Cardiac muscle cell (in vitro differentiated cells and primary cell): ENCODE measurements at regions not wholly inside any gene's neighbourhood (a gene's known extent, or its start where the extent isn't known, plus 50 kb on each side); places are given as distances from the start of the nearest gene placed in this dataset.

Experiments
- DNase-seq, 2 donors: peaks; one replicate each; pipeline versions ENCODE4 v3.0.0 to v3.0.0-alpha.2; 2010 to 2017; ENCODE audit warnings: low read depth in 1 of 2, low spot score in 1 of 2
- H3K27ac ChIP-seq: fragments of 200-600 bp; sonication (generic); 2 replicates; pipeline ENCODE4 v1.5.1; 2016
- H3K27me3 ChIP-seq: fragments of 200-600 bp; sonication (generic); 2 replicates; pipeline ENCODE4 v1.6.0; 2016; ENCODE audit warnings: control low read depth
- H3K36me3 ChIP-seq: fragments of 200-600 bp; sonication (generic); 2 replicates; pipeline ENCODE4 v1.5.1; 2016; ENCODE audit warnings: control low read depth
- H3K4me1 ChIP-seq: fragments of 200-600 bp; sonication (generic); 2 replicates; pipeline ENCODE4 v1.8.1; 2017; ENCODE audit warnings: low read depth, mild to moderate bottlenecking, mixed run types
- H3K4me3 ChIP-seq: fragments of 200-600 bp; sonication (generic); 2 replicates; pipeline ENCODE4 v1.5.1; 2016; ENCODE audit warnings: mild to moderate bottlenecking
- H3K9me3 ChIP-seq: fragments of 200-600 bp; sonication (generic); 2 replicates; pipeline ENCODE4 v1.5.1; 2017; ENCODE audit warnings: low read depth, mild to moderate bottlenecking, control low read depth
- TF ChIP-seq, protein P1 (sequence below): IDR thresholded peaks from 2 replicates; pipeline ENCODE4 v1.5.1; 2012; ENCODE audit warnings: low read depth, mild to moderate bottlenecking, low read length

DNA sequence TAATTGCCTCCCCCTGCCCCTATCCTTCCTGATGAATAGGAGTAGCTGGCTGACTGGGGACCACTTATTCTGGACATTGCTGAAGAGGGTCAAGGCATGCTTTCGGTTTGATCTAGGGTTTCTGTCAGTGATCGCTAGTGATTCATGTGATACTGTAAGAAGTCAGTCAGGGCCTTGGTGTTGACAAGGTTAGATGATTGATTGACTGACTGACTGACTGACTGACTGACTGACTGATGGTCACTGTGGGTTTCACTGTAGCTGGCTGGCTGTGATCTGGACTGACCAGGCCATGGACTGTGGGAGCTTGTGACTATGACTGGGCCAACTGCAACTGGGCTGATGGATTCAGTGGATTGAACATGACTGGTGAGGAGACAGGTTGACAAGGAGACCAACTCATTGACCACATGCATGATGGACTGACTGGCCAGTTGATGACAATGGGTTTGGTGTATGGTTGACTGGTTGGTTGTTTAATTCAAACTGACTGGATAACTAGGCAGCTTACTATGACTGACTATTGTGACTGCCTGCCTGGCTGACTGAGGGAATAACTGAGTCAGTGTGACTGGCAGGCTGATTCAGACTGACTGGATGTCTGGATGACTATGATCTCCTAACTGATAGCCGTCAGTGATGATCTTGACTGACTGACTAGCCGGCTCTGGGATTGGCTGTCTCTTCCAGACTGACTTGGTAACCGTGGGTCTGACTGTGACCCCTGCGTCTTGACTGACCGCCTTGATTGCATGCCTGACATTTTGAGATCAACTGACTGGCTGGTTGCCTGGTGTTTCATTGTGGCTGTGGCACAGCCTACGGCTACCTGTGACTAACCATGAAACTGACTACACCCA is 509.9 kb downstream of the SHQ1 start:
- Histone ChIP-seq H3K36me3 (no peaks in the 10 kb centered on the region), H3K9me3 (no peaks in the 10 kb centered on the region), H3K27me3 (no peaks in the 10 kb centered on the region), H3K4me3 (no peak overlapping the region), H3K4me1 (peaks cover 22% of the 10 kb centered on the region), H3K27ac (no peak overlapping the region)
- DNase-seq: no peak
- TF ChIP-seq, protein P1, sequence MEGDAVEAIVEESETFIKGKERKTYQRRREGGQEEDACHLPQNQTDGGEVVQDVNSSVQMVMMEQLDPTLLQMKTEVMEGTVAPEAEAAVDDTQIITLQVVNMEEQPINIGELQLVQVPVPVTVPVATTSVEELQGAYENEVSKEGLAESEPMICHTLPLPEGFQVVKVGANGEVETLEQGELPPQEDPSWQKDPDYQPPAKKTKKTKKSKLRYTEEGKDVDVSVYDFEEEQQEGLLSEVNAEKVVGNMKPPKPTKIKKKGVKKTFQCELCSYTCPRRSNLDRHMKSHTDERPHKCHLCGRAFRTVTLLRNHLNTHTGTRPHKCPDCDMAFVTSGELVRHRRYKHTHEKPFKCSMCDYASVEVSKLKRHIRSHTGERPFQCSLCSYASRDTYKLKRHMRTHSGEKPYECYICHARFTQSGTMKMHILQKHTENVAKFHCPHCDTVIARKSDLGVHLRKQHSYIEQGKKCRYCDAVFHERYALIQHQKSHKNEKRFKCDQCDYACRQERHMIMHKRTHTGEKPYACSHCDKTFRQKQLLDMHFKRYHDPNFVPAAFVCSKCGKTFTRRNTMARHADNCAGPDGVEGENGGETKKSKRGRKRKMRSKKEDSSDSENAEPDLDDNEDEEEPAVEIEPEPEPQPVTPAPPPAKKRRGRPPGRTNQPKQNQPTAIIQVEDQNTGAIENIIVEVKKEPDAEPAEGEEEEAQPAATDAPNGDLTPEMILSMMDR: no peak

DNA sequence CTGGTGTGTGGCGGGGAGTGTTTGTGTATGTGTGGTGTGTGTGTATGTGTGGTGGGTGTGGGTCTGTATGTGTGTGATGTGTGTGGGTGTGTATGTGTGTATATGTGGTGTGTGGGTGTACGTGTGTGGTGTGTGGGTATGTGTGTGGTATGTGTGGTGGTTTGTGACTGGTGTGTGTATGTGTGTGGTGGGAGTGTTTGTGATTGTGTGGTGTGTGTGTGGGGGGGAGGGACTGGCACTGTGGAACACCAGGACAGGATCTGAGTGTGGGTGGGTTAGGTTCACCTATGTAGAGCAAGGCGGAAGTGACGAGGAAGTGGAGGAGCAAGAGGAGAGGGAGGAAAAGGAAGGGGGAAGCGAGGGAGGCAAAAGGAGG is 510.8 kb downstream of the SHQ1 start:
- DNase-seq: no peak
- Histone ChIP-seq H3K4me1 (peaks cover 25% of the 10 kb centered on the region), H3K36me3 (no peaks in the 10 kb centered on the region), H3K4me3 (no peak overlapping the region), H3K9me3 (no peaks in the 10 kb centered on the region), H3K27ac (no peak overlapping the region), H3K27me3 (no peaks in the 10 kb centered on the region)
- TF ChIP-seq, protein P1: no peak

DNA sequence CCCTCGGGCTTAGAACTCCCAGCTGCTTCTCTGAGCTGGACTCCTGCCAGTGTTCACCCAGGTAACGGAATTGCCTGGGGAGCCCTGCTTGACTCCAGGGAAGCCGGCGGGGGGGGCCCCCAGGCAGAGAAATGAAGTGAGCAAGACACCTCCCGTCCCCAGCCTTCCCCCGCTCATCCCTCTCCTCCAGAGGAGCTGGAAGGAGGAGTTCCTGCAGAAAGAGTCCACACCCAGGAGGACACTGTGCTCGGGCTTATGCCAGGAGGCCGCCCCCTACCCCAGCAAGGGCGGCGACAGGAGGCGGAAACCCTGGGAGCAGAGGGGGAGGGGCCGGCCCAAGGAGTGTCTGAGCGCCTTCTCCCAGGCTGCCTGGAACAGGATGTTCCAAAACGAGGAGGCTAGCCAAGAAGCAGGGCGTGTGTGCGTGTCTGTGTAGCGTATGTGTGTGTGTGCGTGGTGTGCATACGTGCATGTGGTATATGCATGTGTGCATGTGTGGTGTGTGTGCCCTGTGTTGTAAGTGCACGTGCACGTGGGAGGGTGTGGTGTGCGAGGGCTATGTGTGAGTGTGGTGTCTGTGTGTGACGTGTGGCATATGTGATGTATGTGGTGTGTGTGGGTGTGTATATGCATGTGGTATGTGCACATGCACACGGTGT is 511.3 kb downstream of the SHQ1 start:
- Histone ChIP-seq H3K27me3 (no peaks in the 10 kb centered on the region), H3K4me1 (peaks cover 30% of the 10 kb centered on the region), H3K4me3 (no peak overlapping the region), H3K9me3 (no peaks in the 10 kb centered on the region), H3K36me3 (no peaks in the 10 kb centered on the region), H3K27ac (no peak overlapping the region)
- DNase-seq: peak; percentile 56 to 89
- TF ChIP-seq, protein P1: no peak

DNA sequence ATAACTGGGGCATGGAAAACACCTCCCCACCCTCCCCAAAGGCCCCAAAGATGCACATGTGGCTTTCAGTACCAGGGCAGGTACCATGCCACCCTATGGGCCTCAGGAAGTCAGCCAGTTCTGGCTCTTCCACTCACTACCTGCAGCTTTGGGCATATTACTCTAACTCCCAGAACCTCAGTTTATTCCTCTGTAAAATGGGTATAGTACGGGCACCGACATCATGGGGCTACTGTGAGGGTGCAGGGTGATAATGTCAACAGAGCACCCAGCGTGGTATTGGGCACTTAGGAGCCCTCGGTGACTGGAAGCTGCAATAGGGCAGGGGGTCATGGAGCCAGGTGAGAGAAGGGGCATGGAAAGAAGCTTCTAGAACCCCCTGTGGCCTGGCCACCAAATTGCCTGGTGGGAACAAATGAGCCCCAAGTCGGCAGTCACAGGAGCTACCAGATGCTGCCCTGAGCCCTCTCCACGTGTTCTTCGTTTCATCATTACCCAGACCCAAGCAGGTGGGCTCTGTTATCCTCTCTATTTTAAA is 512.1 kb downstream of the SHQ1 start:
- Histone ChIP-seq H3K9me3 (no peaks in the 10 kb centered on the region), H3K4me3 (no peak overlapping the region), H3K36me3 (no peaks in the 10 kb centered on the region), H3K4me1 (peaks cover 38% of the 10 kb centered on the region), H3K27ac (no peak overlapping the region), H3K27me3 (no peaks in the 10 kb centered on the region)
- no peak for DNase-seq
- TF ChIP-seq, protein P1: no peak

DNA sequence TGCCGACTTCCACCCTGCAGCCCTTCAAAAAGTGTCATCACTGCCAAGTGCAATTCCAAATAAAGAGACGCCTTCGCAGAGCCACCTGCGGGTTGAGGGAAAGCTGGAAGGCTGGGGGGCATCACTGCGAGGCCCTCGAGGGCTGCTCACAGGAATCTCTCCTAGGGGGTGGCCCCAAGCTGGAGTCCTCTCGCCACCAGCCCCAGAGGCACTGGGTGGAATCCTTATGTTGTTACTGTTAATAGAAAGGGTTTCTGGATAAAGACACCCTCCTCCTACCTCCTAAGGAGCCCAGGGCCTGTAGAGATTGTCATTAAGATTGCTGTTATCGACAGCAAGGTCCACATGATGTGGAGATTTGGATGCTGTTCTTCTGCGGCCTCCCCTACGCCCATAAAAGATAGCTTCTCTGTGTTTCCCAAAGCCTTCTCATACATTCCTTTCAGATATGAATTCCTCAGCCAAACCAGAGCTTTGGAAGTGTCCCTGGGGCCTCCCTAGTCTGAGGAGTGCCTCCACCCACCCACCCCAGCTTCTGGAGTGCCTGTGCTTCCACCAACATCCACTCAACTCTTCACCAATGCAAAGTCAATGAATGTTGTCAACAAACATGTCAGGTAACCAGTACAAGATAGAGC is 512.7 kb downstream of the SHQ1 start:
- Histone ChIP-seq H3K4me3 (no peak overlapping the region), H3K9me3 (no peaks in the 10 kb centered on the region), H3K36me3 (no peaks in the 10 kb centered on the region), H3K27me3 (no peaks in the 10 kb centered on the region), H3K4me1 (peaks cover 41% of the 10 kb centered on the region), H3K27ac (no peak overlapping the region)
- TF ChIP-seq, protein P1: no peak
- DNase-seq: no peak
